LNCaP clone FGC (cell line): ENCODE measurements at regions not wholly inside any gene's neighbourhood (a gene's known extent, or its start where the extent isn't known, plus 50 kb on each side); places are given as distances from the start of the nearest gene placed in this dataset.

Experiments
- DNase-seq: peaks from one replicate; pipeline ENCODE4 v3.0.0-alpha.2; 2011; ENCODE audit warnings: low read depth
- H3K4me3 ChIP-seq: 2 replicates; pipeline ENCODE4 v1.5.1; 2011; ENCODE audit warnings: mild to moderate bottlenecking, low read depth, low read length, control low read depth
- CTCF ChIP-seq: IDR thresholded peaks from 2 replicates; pipeline ENCODE4 v1.5.1; 2012; ENCODE audit warnings: mild to moderate bottlenecking; ENCODE audit not compliant: control insufficient read depth, insufficient read depth; ENCODE audit errors: extremely low read depth

DNA sequence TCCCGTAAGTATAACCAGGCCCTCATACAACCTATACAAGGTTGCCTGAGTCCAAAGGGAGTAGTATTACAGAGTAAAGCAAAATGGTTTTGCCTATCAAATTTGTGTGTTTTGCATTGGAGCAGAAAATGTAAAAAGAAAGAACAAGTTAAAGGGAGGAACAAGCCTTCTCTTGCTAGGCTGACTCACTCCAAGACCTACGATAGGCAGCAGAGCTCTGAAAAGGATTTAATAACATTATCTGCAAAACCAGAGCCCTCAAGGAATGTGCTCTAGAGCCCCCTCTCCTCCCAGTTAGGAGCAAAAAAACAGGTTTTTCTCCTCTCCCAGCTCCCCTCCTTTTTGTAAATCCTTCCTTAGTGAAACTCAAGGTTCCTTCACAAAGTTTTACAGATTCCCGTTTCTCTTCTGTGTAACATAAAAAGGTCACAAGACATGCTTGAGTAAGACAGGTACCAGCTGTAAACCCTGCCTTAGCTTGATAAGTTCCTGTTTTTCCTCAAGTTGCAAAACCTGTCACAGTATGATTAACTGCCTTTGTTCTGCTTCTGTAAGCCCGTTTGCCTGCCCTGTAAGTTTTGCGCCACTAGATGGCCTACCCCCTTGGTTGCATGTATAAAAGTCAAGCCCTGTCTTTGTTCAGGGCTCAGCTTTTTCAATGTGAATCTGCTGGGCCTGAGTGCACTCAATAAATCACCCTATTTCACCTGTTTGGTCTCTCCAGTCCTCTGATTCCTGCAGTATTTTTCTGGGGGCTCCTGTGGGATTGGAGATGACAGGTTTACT, 498.2 kb downstream of the KCNA4 start:
- DNase-seq, result no peak
- no peak overlapping the region for H3K4me3 ChIP-seq
- TF ChIP-seq CTCF, result 0 out of 2 replicates have a peak, but pooled peaks have one; percentile 8

GRCh38 chr11:29511394-29511793, 505.4 kb downstream of the KCNA4 start:
- DNase-seq, result no peak

DNA sequence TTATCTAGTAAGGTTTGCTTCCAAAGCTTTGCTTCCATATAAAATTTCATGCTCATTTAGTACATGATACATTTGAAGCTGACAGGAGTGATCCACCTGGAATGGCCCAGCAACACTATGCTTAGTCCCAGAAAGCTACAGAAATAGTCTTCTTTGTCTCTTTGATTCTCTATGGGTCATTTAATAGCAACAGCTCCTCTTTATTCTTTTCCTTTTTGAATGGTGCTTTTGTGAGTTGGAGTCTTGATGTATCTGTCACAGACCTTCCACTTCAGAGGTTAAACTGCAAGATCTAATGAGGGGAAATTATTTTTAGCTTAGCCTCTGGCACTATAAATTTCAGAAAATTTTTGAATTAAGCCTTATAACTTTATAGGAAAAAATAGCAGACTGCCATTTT, 509.5 kb downstream of the KCNA4 start:
- H3K4me3 ChIP-seq, result no peak overlapping the region
- DNase-seq, result no peak
- no peak for TF ChIP-seq CTCF

More at GRCh38 chr11:29511394-29511793, 505.4 kb downstream of the KCNA4 start:
- H3K4me3 ChIP-seq, result no peak overlapping the region
- TF ChIP-seq CTCF, result no peak

- no peak for TF ChIP-seq CTCF
- no peak overlapping the region for H3K4me3 ChIP-seq
- no peak for DNase-seq
Observed at GRCh38 chr11:29495676-29496075, 521.2 kb downstream of the KCNA4 start.

DNA sequence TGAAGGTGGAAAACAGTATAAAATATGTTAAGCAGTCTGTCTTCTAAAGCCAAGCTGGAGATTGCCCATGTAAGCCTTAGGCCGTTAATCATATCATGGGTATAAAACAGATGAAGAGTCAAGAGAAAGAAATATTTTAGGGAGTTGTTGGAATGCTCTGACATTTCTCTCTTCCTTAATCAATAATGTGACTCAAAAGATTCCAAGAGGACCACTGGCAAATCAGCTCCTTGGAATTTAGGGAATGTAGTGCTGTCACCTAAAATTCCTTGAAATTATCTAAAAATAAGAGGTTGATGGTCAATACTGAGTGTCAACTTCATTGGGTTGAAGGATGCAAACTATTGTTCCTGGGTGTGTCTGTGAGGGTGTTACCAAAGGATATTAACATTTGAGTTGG, 525.9 kb downstream of the KCNA4 start:
- no peak for TF ChIP-seq CTCF
- DNase-seq, result no peak

DNA sequence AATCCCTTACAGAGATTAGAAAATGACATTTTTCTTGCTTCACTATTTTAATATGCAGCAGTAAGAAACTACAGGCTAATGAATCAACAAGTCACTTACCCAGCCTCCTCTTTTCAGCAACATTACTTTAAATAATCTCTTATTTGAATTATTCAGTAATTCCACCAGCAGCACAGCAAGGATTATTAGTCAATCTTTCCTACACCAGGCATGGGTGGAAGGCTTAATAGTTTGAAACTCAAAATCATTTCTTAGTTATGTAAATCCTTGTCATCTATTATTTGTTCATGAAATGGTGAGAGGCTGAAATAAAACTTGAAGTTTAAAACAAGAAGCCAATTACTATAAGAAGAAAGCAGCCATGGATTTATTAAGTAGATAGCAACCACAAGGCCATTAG, 530.5 kb downstream of the KCNA4 start:
- no peak overlapping the region for H3K4me3 ChIP-seq
- TF ChIP-seq CTCF, result no peak
- DNase-seq, result no peak

More for the DNA sequence above, 525.9 kb downstream of the KCNA4 start:
- no peak overlapping the region for H3K4me3 ChIP-seq

- no peak overlapping the region for H3K4me3 ChIP-seq
- no peak for DNase-seq
- TF ChIP-seq CTCF, result no peak
Observed at GRCh38 chr11:29485641-29486040, 531.2 kb downstream of the KCNA4 start.
